ENCODE measurements at regions not wholly inside any gene's neighbourhood (a gene's known extent, or its start where the extent isn't known, plus 50 kb on each side); places are given as distances from the start of the nearest gene placed in this dataset.
"Not testable (repeated sequence)": the region's sequence is repeated elsewhere in the genome, so short reads cannot be mapped to it uniquely, and the experiment has no call there.

GRCh38 chr16:62794724-62795123 lies 758.5 kb upstream of the CDH8 start:
- no peak for DNase-seq

GRCh38 chr16:62780081-62780480 lies 743.8 kb upstream of the CDH8 start:
- not testable (repeated sequence) for DNase-seq

- DNase-seq, result no peak
These were observed 728.3 kb upstream of the CDH8 start for GRCh38 chr16:62764572-62764971.

GRCh38 chr16:62760398-62760797 lies 724.2 kb upstream of the CDH8 start:
- no peak for DNase-seq

- no peak for DNase-seq
These were observed 719.7 kb upstream of the CDH8 start for GRCh38 chr16:62755938-62756337.

GRCh38 chr16:62752854-62753253 lies 716.6 kb upstream of the CDH8 start:
- DNase-seq, result no peak

- no peak for DNase-seq
These were observed 715.0 kb upstream of the CDH8 start for GRCh38 chr16:62751218-62751617.

- no peak for DNase-seq
These were observed 705.5 kb upstream of the CDH8 start for GRCh38 chr16:62741692-62742091.

- no peak for DNase-seq
These were observed 702.6 kb upstream of the CDH8 start for GRCh38 chr16:62738666-62739460.

GRCh38 chr16:62732092-62732491 lies 695.9 kb upstream of the CDH8 start:
- DNase-seq, result no peak

GRCh38 chr16:62724670-62725269 lies 688.5 kb upstream of the CDH8 start:
- DNase-seq, result not testable (repeated sequence)

GRCh38 chr16:62720651-62721050 lies 684.4 kb upstream of the CDH8 start:
- DNase-seq, result no peak

GRCh38 chr16:62717026-62717425 lies 680.8 kb upstream of the CDH8 start:
- no peak for DNase-seq

GRCh38 chr16:62715701-62716100 lies 679.5 kb upstream of the CDH8 start:
- DNase-seq, result no peak

- DNase-seq, result no peak
These were observed 676.3 kb upstream of the CDH8 start for GRCh38 chr16:62712566-62712965.

- DNase-seq, result no peak
These were observed 675.6 kb upstream of the CDH8 start for GRCh38 chr16:62711797-62712196.

- DNase-seq, result no peak
These were observed 673.6 kb upstream of the CDH8 start for GRCh38 chr16:62709794-62710193.

GRCh38 chr16:62701426-62701825 lies 665.2 kb upstream of the CDH8 start:
- DNase-seq, result no peak

- no peak for DNase-seq
These were observed 664.4 kb upstream of the CDH8 start for GRCh38 chr16:62700426-62701294.

- no peak for DNase-seq
These were observed 656.4 kb upstream of the CDH8 start for GRCh38 chr16:62692685-62693084.

GRCh38 chr16:62681819-62682218 lies 645.6 kb upstream of the CDH8 start:
- no peak for DNase-seq

GRCh38 chr16:62678796-62679195 lies 642.6 kb upstream of the CDH8 start:
- DNase-seq, result no peak

GRCh38 chr16:62676306-62676705 lies 640.1 kb upstream of the CDH8 start:
- no peak for DNase-seq

- no peak for DNase-seq
These were observed 629.0 kb upstream of the CDH8 start for GRCh38 chr16:62665269-62665668.

Measured in 8988T (cell line).